ENCODE measurements at regions not wholly inside any gene's neighbourhood (a gene's known extent, or its start where the extent isn't known, plus 50 kb on each side); places are given as distances from the start of the nearest gene placed in this dataset.

DNA sequence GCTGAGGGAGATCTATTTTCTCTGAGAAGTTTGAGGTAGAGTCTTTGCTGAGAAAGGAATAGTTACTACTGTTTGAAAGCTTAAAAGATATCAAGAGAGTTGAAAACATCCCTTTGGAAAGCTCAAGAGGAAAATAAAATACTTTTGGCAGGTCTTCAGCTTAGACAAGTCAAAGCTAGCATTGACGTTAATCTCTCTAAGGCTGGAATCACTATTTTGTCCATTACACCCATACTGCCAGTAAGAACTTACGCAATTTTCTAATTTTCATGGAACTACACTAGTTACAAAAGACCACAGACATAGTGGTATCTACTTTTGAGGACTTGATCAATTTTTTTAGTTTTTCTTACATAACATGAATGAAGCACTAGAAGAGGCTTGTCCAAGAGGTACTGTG, 494.9 kb downstream of the PSAT1 start:
- TF ChIP-seq GATA3 (IDR thresholded peaks at IDR 0.05; ENCODE audit: low read depth, low read length), result no peak
- TF ChIP-seq GATA2 (IDR thresholded peaks at IDR 0.05; ENCODE audit: low read depth, low read length), result no peak

Data from SH-SY5Y (cell line).